ENCODE measurements at regions not wholly inside any gene's neighbourhood (a gene's known extent, or its start where the extent isn't known, plus 50 kb on each side); places are given as distances from the start of the nearest gene placed in this dataset.

DNA sequence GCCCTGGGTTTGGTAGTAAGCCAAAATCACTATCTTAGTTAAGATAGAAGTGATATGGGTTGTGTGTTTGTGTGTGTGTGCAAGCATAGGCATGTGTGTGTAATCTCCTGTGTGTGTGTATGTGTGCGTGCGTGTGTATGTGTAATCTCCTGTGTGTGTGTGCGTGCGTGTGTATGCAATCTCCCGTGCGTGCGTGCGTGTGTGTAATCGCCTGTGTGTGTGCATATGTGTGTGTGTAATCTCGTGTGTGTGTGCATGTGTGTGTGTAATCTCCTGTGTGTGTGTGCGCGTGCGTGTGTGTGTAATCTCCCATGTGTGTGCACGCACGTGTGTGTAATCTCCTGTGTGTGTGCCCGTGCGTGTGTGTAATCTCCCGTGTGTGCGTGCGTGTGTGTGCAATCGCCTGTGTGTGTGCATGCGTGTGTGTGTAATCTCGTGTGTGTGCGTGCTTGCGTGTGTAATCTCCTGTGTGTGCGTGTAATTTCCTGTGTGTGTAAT, 219.3 kb upstream of the GGTLC1 start:
- Histone ChIP-seq H3K36me3 (ENCODE audit: control insufficient read depth in 4 of 4, insufficient read depth in 3 of 4, low read depth in 1 of 4, low read length in 3 of 4) (no peaks in the 10 kb centered on the region), H3K9me3 (ENCODE audit: control insufficient read depth in 4 of 4, low read length in 3 of 4) (no peaks in the 10 kb centered on the region), H3K27ac (ENCODE audit: low read depth in 1 of 2, low read length in 2 of 2) (no peak overlapping the region), H3K9ac (ENCODE audit: low read depth in 1 of 2, low read length in 2 of 2) (no peak overlapping the region), H3K4me3 (ENCODE audit: low read depth in 1 of 3, low read length in 3 of 3) (no peak overlapping the region), H3K27me3 (ENCODE audit: control insufficient read depth in 4 of 4, insufficient read depth in 4 of 4, low read length in 3 of 4) (peaks cover 0 to 12% (median 3%) of the 10 kb centered on the region in 4 donors), H3K4me1 (ENCODE audit: control insufficient read depth in 4 of 4, insufficient read depth in 4 of 4, low read length in 3 of 4) (no peaks in the 10 kb centered on the region)
- TF ChIP-seq GABPA (IDR thresholded peaks at IDR 0.05 in 1 of 2, conservative IDR thresholded peaks at IDR 0.05 in 1 of 2) (no peak), JUND (IDR thresholded peaks at IDR 0.05) (no peak), FOXA2 (IDR thresholded peaks at IDR 0.05) (no peak), TAF1 (conservative IDR thresholded peaks at IDR 0.05) (no peak), NR2F2 (IDR thresholded peaks at IDR 0.05) (no peak)
- TF ChIP-seq, protein P1, sequence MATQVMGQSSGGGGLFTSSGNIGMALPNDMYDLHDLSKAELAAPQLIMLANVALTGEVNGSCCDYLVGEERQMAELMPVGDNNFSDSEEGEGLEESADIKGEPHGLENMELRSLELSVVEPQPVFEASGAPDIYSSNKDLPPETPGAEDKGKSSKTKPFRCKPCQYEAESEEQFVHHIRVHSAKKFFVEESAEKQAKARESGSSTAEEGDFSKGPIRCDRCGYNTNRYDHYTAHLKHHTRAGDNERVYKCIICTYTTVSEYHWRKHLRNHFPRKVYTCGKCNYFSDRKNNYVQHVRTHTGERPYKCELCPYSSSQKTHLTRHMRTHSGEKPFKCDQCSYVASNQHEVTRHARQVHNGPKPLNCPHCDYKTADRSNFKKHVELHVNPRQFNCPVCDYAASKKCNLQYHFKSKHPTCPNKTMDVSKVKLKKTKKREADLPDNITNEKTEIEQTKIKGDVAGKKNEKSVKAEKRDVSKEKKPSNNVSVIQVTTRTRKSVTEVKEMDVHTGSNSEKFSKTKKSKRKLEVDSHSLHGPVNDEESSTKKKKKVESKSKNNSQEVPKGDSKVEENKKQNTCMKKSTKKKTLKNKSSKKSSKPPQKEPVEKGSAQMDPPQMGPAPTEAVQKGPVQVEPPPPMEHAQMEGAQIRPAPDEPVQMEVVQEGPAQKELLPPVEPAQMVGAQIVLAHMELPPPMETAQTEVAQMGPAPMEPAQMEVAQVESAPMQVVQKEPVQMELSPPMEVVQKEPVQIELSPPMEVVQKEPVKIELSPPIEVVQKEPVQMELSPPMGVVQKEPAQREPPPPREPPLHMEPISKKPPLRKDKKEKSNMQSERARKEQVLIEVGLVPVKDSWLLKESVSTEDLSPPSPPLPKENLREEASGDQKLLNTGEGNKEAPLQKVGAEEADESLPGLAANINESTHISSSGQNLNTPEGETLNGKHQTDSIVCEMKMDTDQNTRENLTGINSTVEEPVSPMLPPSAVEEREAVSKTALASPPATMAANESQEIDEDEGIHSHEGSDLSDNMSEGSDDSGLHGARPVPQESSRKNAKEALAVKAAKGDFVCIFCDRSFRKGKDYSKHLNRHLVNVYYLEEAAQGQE (IDR thresholded peaks at IDR 0.05), result no peak
- no peak for DNase-seq (ENCODE audit: low spot score)
- WGBS, result 88% methylated on average over 26 of the region's 26 CpGs

DNA sequence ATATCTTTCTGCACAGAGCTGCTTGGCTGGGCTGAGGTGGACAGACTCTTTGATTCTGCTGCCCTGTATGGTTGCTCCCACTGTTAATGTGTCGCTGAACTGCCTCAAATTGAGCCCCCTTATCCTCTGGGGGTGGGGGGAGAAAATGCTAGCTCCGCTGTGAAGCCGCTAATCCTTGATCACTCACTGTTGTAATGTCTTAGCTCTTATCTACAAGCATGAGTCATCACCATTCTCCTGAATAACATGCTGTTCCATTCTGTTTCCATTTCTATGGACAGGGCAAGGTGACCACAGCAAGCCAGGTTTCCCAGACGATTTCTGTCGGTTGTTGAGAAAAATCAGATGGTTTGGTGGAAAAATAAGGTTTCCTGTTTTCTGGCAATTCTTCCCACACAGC, 218.4 kb upstream of the GGTLC1 start:
- no peak for TF ChIP-seq GABPA (IDR thresholded peaks at IDR 0.05 in 1 of 2, conservative IDR thresholded peaks at IDR 0.05 in 1 of 2)
- TF ChIP-seq, protein P2, sequence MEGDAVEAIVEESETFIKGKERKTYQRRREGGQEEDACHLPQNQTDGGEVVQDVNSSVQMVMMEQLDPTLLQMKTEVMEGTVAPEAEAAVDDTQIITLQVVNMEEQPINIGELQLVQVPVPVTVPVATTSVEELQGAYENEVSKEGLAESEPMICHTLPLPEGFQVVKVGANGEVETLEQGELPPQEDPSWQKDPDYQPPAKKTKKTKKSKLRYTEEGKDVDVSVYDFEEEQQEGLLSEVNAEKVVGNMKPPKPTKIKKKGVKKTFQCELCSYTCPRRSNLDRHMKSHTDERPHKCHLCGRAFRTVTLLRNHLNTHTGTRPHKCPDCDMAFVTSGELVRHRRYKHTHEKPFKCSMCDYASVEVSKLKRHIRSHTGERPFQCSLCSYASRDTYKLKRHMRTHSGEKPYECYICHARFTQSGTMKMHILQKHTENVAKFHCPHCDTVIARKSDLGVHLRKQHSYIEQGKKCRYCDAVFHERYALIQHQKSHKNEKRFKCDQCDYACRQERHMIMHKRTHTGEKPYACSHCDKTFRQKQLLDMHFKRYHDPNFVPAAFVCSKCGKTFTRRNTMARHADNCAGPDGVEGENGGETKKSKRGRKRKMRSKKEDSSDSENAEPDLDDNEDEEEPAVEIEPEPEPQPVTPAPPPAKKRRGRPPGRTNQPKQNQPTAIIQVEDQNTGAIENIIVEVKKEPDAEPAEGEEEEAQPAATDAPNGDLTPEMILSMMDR (IDR thresholded peaks at IDR 0.05; ENCODE audit: low read depth, low read length, missing input control), result no peak
- no peak for TF ChIP-seq JUND (IDR thresholded peaks at IDR 0.05)
- TF ChIP-seq NR2F2 (IDR thresholded peaks at IDR 0.05), result no peak
- no peak for TF ChIP-seq RXRA (IDR thresholded peaks at IDR 0.05)
- no peak for TF ChIP-seq YY1 (IDR thresholded peaks at IDR 0.05)
- TF ChIP-seq, protein P3, sequence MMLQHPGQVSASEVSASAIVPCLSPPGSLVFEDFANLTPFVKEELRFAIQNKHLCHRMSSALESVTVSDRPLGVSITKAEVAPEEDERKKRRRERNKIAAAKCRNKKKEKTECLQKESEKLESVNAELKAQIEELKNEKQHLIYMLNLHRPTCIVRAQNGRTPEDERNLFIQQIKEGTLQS (IDR thresholded peaks at IDR 0.05), result no peak
- TF ChIP-seq, protein P1 (IDR thresholded peaks at IDR 0.05), result no peak
- H3K36me3 ChIP-seq (ENCODE audit: control insufficient read depth in 4 of 4, insufficient read depth in 3 of 4, low read depth in 1 of 4, low read length in 3 of 4), result no peaks in the 10 kb centered on the region
- H3K9ac ChIP-seq (ENCODE audit: low read depth in 1 of 2, low read length in 2 of 2), result no peak overlapping the region
- H3K4me1 ChIP-seq (ENCODE audit: control insufficient read depth in 4 of 4, insufficient read depth in 4 of 4, low read length in 3 of 4), result no peaks in the 10 kb centered on the region
- WGBS, result 82% methylated on average over 5 of the region's 5 CpGs
- no peak overlapping the region for H3K4me3 ChIP-seq (ENCODE audit: low read depth in 1 of 3, low read length in 3 of 3)
- no peaks in the 10 kb centered on the region for H3K9me3 ChIP-seq (ENCODE audit: control insufficient read depth in 4 of 4, low read length in 3 of 4)
- no peak for DNase-seq (ENCODE audit: low spot score)
- H3K27me3 ChIP-seq (ENCODE audit: control insufficient read depth in 4 of 4, insufficient read depth in 4 of 4, low read length in 3 of 4), result peaks cover 0 to 6% (median 3%) of the 10 kb centered on the region in 4 donors
- H3K27ac ChIP-seq (ENCODE audit: low read depth in 1 of 2, low read length in 2 of 2), result no peak overlapping the region
